ENCODE measurements at regions not wholly inside any gene's neighbourhood (a gene's known extent, or its start where the extent isn't known, plus 50 kb on each side); places are given as distances from the start of the nearest gene placed in this dataset.

- H3K4me3 Mint-ChIP-seq (ENCODE audit: unreplicated experiment) = no peak overlapping the region
- H3K4me1 Mint-ChIP-seq (ENCODE audit: insufficient read depth, unreplicated experiment) = no peaks in the 10 kb centered on the region
- H3K27me3 Mint-ChIP-seq (ENCODE audit: insufficient read depth, unreplicated experiment) = no peaks in the 10 kb centered on the region
- H3K9me3 Mint-ChIP-seq (ENCODE audit: unreplicated experiment) = no peaks in the 10 kb centered on the region
- H3K36me3 Mint-ChIP-seq (ENCODE audit: insufficient read depth, unreplicated experiment) = no peaks in the 10 kb centered on the region
- ChIA-PET CTCF (no interaction called here), POLR2A (interaction anchor here (1.1 kb wide), 1 partner anchor 10 kb away, joined by 3 read pairs; no protein-coding TSS in a partner anchor)
- H3K27ac Mint-ChIP-seq (ENCODE audit: low read depth, unreplicated experiment) = no peak overlapping the region
- no peak for TF ChIP-seq CTCF (IDR thresholded peaks at IDR 0.05; ENCODE audit: unreplicated experiment)
- BruUV-seq (replicated peaks) = no TSS peak
- DNase-seq (ENCODE audit: unreplicated experiment) = no peak
- intact Hi-C loops (cut with micrococcal nuclease) = no loop called here
These were observed 71.3 kb downstream of the PTPRS start for GRCh38 chr19:5269279-5269678.

- TF ChIP-seq CTCF (IDR thresholded peaks at IDR 0.05; ENCODE audit: unreplicated experiment) = no peak
- POLR2A ChIA-PET = no interaction called here
- H3K27ac Mint-ChIP-seq (ENCODE audit: low read depth, unreplicated experiment) = no peak overlapping the region
- H3K4me1 Mint-ChIP-seq (ENCODE audit: insufficient read depth, unreplicated experiment) = no peaks in the 10 kb centered on the region
- intact Hi-C loops (cut with micrococcal nuclease) = no loop called here
- DNase-seq (ENCODE audit: unreplicated experiment) = no peak
- H3K9me3 Mint-ChIP-seq (ENCODE audit: unreplicated experiment) = no peaks in the 10 kb centered on the region
- no TSS peak for BruUV-seq (replicated peaks)
- H3K36me3 Mint-ChIP-seq (ENCODE audit: insufficient read depth, unreplicated experiment) = no peaks in the 10 kb centered on the region
- CTCF ChIA-PET = no interaction called here
- no peak overlapping the region for H3K4me3 Mint-ChIP-seq (ENCODE audit: unreplicated experiment)
- H3K27me3 Mint-ChIP-seq (ENCODE audit: insufficient read depth, unreplicated experiment) = no peaks in the 10 kb centered on the region
These were observed 71.8 kb downstream of the PTPRS start for GRCh38 chr19:5268801-5269200.

GRCh38 chr19:5265260-5265659 lies 75.4 kb downstream of the PTPRS start:
- no peak for TF ChIP-seq CTCF (IDR thresholded peaks at IDR 0.05; ENCODE audit: unreplicated experiment)
- no peak for DNase-seq (ENCODE audit: unreplicated experiment)
- intact Hi-C loops (cut with micrococcal nuclease) = no loop called here
- H3K9me3 Mint-ChIP-seq (ENCODE audit: unreplicated experiment) = no peaks in the 10 kb centered on the region
- POLR2A ChIA-PET = no interaction called here
- H3K27ac Mint-ChIP-seq (ENCODE audit: low read depth, unreplicated experiment) = no peak overlapping the region
- H3K4me1 Mint-ChIP-seq (ENCODE audit: insufficient read depth, unreplicated experiment) = no peaks in the 10 kb centered on the region
- BruUV-seq (replicated peaks) = no TSS peak
- H3K27me3 Mint-ChIP-seq (ENCODE audit: insufficient read depth, unreplicated experiment) = no peaks in the 10 kb centered on the region
- H3K36me3 Mint-ChIP-seq (ENCODE audit: insufficient read depth, unreplicated experiment) = no peaks in the 10 kb centered on the region
- CTCF ChIA-PET = interaction anchor here (0.6 kb wide), 1 partner anchor 12 kb away, joined by 6 read pairs; no protein-coding TSS in a partner anchor
- H3K4me3 Mint-ChIP-seq (ENCODE audit: unreplicated experiment) = no peak overlapping the region

GRCh38 chr19:5264453-5264852 lies 76.2 kb downstream of the PTPRS start:
- no TSS peak for BruUV-seq (replicated peaks)
- CTCF ChIA-PET = interaction anchor here (0.6 kb wide), 1 partner anchor 333 kb away, joined by 3 read pairs; no protein-coding TSS in a partner anchor

More at GRCh38 chr19:5264453-5264852, 76.2 kb downstream of the PTPRS start:
- TF ChIP-seq CTCF (IDR thresholded peaks at IDR 0.05; ENCODE audit: unreplicated experiment) = no peak
- Mint-ChIP-seq H3K4me3 (ENCODE audit: unreplicated experiment) (no peak overlapping the region), H3K27me3 (ENCODE audit: insufficient read depth, unreplicated experiment) (no peaks in the 10 kb centered on the region), H3K36me3 (ENCODE audit: insufficient read depth, unreplicated experiment) (no peaks in the 10 kb centered on the region), H3K9me3 (ENCODE audit: unreplicated experiment) (no peaks in the 10 kb centered on the region), H3K4me1 (ENCODE audit: insufficient read depth, unreplicated experiment) (no peaks in the 10 kb centered on the region), H3K27ac (ENCODE audit: low read depth, unreplicated experiment) (no peak overlapping the region)
- no peak for DNase-seq (ENCODE audit: unreplicated experiment)
- intact Hi-C loops (cut with micrococcal nuclease) = no loop called here
- POLR2A ChIA-PET = no interaction called here
